ENCODE measurements at regions not wholly inside any gene's neighbourhood (a gene's known extent, or its start where the extent isn't known, plus 50 kb on each side); places are given as distances from the start of the nearest gene placed in this dataset.

GRCh38 chr1:55746710-55747109 lies 531.5 kb upstream of the USP24 start:
- DNase-seq (ENCODE audit: low read depth in 1 of 2, low spot score in 1 of 2): no peak

- DNase-seq (ENCODE audit: low read depth in 1 of 2, low spot score in 1 of 2): no peak
These were observed 526.4 kb upstream of the USP24 start for GRCh38 chr1:55741516-55741915.

GRCh38 chr1:55735106-55735505 lies 519.9 kb upstream of the USP24 start:
- no peak for DNase-seq (ENCODE audit: low read depth in 1 of 2, low spot score in 1 of 2)

GRCh38 chr1:55726994-55727393 lies 511.8 kb upstream of the USP24 start:
- DNase-seq (ENCODE audit: low read depth in 1 of 2, low spot score in 1 of 2): no peak

- DNase-seq (ENCODE audit: low read depth in 1 of 2, low spot score in 1 of 2): no peak
These were observed 510.2 kb upstream of the USP24 start for GRCh38 chr1:55725378-55725777.

GRCh38 chr1:55724551-55725325 lies 509.6 kb upstream of the USP24 start:
- DNase-seq (ENCODE audit: low read depth in 1 of 2, low spot score in 1 of 2): no peak

GRCh38 chr1:55723001-55723400 lies 507.8 kb upstream of the USP24 start:
- DNase-seq (ENCODE audit: low read depth in 1 of 2, low spot score in 1 of 2): no peak

GRCh38 chr1:55720261-55720660 lies 505.1 kb upstream of the USP24 start:
- DNase-seq (ENCODE audit: low read depth in 1 of 2, low spot score in 1 of 2): no peak

- DNase-seq (ENCODE audit: low read depth in 1 of 2, low spot score in 1 of 2): no peak
These were observed 503.9 kb upstream of the USP24 start for GRCh38 chr1:55718758-55719671.

GRCh38 chr1:55717111-55717510 lies 501.9 kb upstream of the USP24 start:
- DNase-seq (ENCODE audit: low read depth in 1 of 2, low spot score in 1 of 2): no peak

GRCh38 chr1:55716610-55717009 lies 501.4 kb upstream of the USP24 start:
- DNase-seq (ENCODE audit: low read depth in 1 of 2, low spot score in 1 of 2): no peak

GRCh38 chr1:55716151-55716550 lies 501.0 kb upstream of the USP24 start:
- no peak for DNase-seq (ENCODE audit: low read depth in 1 of 2, low spot score in 1 of 2)

- no peak for DNase-seq (ENCODE audit: low read depth in 1 of 2, low spot score in 1 of 2)
These were observed 499.1 kb upstream of the USP24 start for GRCh38 chr1:55714230-55714629.

GRCh38 chr1:55713516-55713915 lies 498.4 kb upstream of the USP24 start:
- DNase-seq (ENCODE audit: low read depth in 1 of 2, low spot score in 1 of 2): no peak

GRCh38 chr1:55712148-55712547 lies 497.0 kb upstream of the USP24 start:
- DNase-seq (ENCODE audit: low read depth in 1 of 2, low spot score in 1 of 2): no peak

GRCh38 chr1:55708781-55709180 lies 493.6 kb upstream of the USP24 start:
- no peak for DNase-seq (ENCODE audit: low read depth in 1 of 2, low spot score in 1 of 2)

GRCh38 chr1:55707846-55708245 lies 492.7 kb upstream of the USP24 start:
- DNase-seq (ENCODE audit: low read depth in 1 of 2, low spot score in 1 of 2): no peak

- no peak for DNase-seq (ENCODE audit: low read depth in 1 of 2, low spot score in 1 of 2)
These were observed 492.0 kb upstream of the USP24 start for GRCh38 chr1:55707196-55707595.

GRCh38 chr1:55706397-55706796 lies 491.2 kb upstream of the USP24 start:
- no peak for DNase-seq (ENCODE audit: low read depth in 1 of 2, low spot score in 1 of 2)

- no peak for DNase-seq (ENCODE audit: low read depth in 1 of 2, low spot score in 1 of 2)
These were observed 488.7 kb upstream of the USP24 start for GRCh38 chr1:55703726-55704363.

- no peak for DNase-seq (ENCODE audit: low read depth in 1 of 2, low spot score in 1 of 2)
These were observed 486.9 kb upstream of the USP24 start for GRCh38 chr1:55702064-55702463.

Measured in stimulated activated CD4-positive, alpha-beta T cell treated with anti-CD3 and anti-CD28 coated beads, Interleukin-15, amount 100 ng/mL, for 1 hour (primary cell).